ENCODE measurements at regions not wholly inside any gene's neighbourhood (a gene's known extent, or its start where the extent isn't known, plus 50 kb on each side); places are given as distances from the start of the nearest gene placed in this dataset.

DNA sequence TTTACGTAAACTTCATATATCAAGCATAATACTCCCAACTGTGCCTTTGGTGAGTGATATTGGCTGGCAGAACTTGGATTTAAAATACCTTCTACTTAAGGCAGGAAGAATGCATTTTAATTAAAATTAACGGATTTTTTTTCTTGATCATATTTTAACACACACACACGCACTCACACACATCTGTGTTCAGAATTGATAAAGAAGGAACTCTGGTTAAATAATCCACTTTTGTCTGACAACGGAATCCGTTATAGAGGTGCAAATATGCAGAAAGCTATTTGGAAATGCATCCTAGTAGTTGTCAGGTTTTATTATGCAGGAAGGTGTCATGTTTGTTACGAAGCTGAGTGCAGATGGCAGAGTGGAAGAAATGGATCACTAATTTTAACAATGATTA, 105.5 kb upstream of the ZNF536 start:
- FAIRE-seq (no peak), DNase-seq (ENCODE audit: insufficient read length, low spot score) (no peak)
- TF ChIP-seq CTCF (IDR thresholded peaks at IDR 0.05; ENCODE audit: insufficient read depth, missing control alignments), result no peak

GRCh38 chr19:30267332-30267731, 104.9 kb upstream of the ZNF536 start:
- DNase-seq (ENCODE audit: insufficient read length, low spot score), result no peak
- no peak for TF ChIP-seq CTCF (IDR thresholded peaks at IDR 0.05; ENCODE audit: insufficient read depth, missing control alignments)
- no peak for FAIRE-seq

DNA sequence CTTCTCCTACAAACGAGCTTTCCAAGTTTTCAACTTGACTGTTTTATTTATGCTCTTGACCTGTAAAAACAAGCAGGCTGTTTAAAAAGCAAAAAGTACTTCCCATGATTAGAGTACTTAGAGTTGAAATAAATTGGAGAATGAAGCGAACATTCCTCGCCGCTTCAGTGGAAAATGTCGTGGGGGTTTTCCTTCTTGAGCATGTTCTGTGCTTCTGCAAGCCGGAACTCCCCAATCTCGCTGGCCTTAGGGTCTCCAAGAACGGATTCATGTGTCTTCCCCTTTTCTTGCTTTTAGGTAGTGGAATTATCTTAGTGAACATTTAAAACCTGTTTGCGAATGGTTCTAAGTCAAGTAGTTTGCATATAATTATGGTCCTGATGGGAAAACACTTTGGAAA, 103.6 kb upstream of the ZNF536 start:
- no peak for TF ChIP-seq CTCF (IDR thresholded peaks at IDR 0.05; ENCODE audit: insufficient read depth, missing control alignments)
- no peak for DNase-seq (ENCODE audit: insufficient read length, low spot score)
- FAIRE-seq, result no peak

GRCh38 chr19:30269638-30270037, 102.5 kb upstream of the ZNF536 start:
- FAIRE-seq (no peak), DNase-seq (ENCODE audit: insufficient read length, low spot score) (no peak)
- no peak for TF ChIP-seq CTCF (IDR thresholded peaks at IDR 0.05; ENCODE audit: insufficient read depth, missing control alignments)

GRCh38 chr19:30271816-30272215, 100.4 kb upstream of the ZNF536 start:
- DNase-seq (ENCODE audit: insufficient read length, low spot score), result no peak
- no peak for FAIRE-seq
- TF ChIP-seq CTCF (IDR thresholded peaks at IDR 0.05; ENCODE audit: insufficient read depth, missing control alignments), result no peak

DNA sequence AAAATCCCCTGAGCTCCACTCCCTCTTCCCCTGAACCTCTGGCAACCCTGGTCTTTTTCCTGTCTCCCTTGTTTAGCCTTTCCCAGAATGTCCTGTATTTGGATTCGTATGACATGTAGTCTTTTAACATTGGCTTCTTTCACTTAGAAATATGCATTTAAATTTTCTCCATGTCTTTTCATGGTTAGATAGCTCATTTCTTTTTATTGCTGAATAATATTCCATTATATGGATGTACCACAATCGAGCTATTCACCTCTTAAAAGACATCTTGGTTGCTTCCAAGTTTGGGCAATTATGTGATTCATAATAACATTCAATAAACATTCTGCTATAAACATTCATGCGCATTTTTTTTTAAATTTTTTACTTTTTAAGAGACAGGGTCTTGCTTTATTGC, 99.6 kb upstream of the ZNF536 start:
- FAIRE-seq (no peak), DNase-seq (ENCODE audit: insufficient read length, low spot score) (no peak)
- TF ChIP-seq CTCF (IDR thresholded peaks at IDR 0.05; ENCODE audit: insufficient read depth, missing control alignments), result no peak

GRCh38 chr19:30273184-30273583, 99.0 kb upstream of the ZNF536 start:
- no peak for FAIRE-seq

More at GRCh38 chr19:30273184-30273583, 99.0 kb upstream of the ZNF536 start:
- no peak for TF ChIP-seq CTCF (IDR thresholded peaks at IDR 0.05; ENCODE audit: insufficient read depth, missing control alignments)
- DNase-seq (ENCODE audit: insufficient read length, low spot score), result no peak
